GM18868 (cell line): ENCODE measurements at regions not wholly inside any gene's neighbourhood (a gene's known extent, or its start where the extent isn't known, plus 50 kb on each side); places are given as distances from the start of the nearest gene placed in this dataset.

Source experiments
- ATAC-seq: cut with Tn5 transposase; IDR thresholded peaks from one replicate; pipeline ENCODE4 v1.9.1; 2021; ENCODE audit warnings: mild to moderate bottlenecking, moderate library complexity; ENCODE audit not compliant: unreplicated experiment

DNA sequence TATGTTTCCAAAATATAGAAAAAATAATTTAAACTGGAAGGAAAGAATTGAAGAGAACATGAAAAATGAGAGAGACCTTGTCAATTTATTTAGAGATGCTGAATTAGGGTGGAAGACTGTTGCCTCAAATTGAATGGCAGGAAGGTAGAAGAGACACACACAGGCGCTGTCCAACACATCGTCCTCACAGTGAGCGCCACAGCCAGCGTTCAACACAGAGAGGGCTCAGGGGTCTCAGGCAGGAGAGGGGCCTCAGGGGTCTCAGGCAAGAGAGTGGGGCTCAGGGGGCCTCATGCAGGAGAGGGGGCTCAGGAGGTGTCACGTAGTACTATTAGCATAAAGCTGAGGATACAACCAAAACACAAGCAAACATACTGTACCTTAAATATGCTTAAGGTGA, 65.7 kb downstream of the TMEM18 start:
- no peak for ATAC-seq

DNA sequence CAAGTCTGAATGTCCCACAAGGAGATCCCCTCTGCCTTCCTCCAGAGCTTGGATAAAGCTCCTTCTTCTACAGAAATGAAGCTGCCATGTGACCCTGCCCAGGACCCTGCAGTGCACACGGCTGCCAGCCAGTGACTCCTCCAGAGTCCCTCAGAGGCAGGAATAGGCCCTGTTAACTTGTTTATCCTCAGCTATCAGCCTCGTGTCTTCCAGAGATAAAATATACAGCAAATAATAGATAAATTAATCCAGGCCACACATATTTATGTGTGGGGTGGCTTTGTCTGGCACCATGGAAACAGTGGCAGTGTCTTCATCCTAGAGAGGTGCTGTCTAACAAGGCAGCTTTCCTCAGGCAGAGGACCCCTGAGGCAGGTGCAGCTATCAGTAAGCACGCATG, 66.7 kb downstream of the TMEM18 start:
- ATAC-seq: no peak

DNA sequence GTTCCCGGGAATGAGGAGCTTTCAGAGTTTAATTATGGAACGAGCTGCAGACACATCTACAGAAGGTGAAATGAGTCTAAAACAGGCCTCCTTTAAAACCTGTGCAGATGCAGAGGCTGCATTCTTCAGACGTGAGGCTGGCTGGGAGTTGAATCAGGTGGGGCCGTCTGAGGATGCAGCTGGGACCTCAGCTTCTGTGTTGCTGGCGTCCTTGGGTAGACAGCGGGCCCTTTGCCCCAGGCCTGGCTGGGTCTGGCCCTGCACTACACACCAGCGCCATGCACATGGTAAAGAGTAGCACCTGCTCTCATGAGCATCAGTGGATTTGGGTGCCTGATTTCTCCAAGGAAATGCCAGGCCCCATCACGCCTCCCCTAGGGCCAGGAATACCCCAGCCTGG, 67.3 kb downstream of the TMEM18 start:
- no peak for ATAC-seq

- no peak for ATAC-seq
Observed at GRCh38 chr2:609449-609848, 67.8 kb downstream of the TMEM18 start.

DNA sequence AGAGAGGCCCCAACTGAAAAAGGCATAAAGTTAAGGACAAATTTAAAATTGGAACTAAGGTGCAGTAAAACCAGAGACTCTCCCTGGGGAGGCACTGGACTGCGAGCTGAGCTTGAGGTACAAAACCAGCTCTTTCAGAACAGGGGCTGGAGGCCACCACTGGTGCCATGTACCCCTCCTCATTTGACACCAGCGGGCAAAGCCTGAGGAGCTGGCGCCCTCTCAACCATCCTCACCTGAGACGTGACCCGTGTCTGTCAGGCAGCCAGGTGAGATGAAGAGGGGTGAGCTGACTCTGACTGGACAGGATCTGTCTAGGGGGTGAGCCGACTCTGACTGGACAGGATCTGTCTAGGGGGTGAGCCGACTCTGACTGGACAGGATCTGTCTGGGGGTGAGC, 68.5 kb downstream of the TMEM18 start:
- no peak for ATAC-seq

DNA sequence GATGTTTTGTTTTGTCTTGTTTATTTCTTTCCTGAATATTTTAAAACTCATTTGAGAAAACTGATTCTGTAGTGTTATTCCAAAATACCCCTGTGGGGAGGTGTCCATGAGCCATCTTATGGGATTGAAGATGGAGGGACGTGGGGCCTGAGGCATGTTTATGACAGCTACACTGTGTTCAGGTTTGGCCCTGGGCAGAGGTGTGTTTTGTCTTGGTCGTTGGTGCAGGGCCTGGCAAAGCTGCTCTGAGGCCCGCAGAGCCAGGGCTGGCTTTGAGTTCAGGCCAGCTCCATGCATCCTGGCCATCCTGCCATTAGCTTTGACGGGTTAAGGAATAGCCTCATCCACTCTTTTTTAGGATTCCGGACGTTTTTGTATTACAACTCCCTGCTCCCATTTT, 68.9 kb downstream of the TMEM18 start:
- no peak for ATAC-seq

GRCh38 chr2:607709-608108, 69.5 kb downstream of the TMEM18 start:
- no peak for ATAC-seq

- no peak for ATAC-seq
Observed at GRCh38 chr2:607172-607571, 70.0 kb downstream of the TMEM18 start.

GRCh38 chr2:605674-606608, 71.3 kb downstream of the TMEM18 start:
- no peak for ATAC-seq

DNA sequence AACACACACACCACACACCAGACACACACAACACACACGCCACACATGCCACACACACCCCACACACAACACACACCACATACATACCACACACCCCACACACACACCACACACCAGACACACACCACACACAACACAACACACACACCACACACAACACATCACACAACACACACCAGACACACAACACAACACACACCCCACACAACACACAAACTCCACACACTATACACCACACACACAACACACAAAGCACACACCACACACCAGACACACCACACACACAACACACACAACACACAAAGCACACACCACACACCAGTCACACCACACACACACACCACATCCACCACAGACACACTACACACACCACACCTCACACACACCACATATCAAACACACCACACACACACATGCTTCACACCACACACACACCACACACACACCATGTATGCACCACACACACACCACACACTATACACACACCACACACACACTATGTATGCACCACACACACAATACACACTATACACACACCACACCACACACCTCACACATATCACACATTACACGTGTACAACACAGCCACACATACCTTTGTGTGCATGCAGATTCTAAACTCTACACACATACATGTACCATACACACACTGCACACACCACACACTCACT, 72.2 kb downstream of the TMEM18 start:
- ATAC-seq: no peak

DNA sequence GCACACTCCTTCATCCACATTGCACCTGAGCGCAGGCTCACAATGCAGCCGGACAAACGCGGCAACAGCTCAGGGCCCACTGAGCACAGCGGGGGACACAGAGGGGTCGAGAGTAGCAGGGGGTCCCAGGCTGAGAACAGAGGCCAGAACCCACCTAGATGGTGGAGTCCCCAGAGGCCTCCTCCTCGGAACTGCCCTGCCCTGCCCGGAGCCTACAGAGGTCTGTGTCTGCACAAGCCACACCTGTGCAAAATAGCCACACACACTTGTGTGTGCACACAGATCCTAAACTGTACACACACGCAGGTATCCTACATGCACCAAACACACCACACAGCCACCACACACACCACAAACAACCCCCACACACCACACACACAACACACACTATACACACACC, 72.8 kb downstream of the TMEM18 start:
- ATAC-seq: no peak

DNA sequence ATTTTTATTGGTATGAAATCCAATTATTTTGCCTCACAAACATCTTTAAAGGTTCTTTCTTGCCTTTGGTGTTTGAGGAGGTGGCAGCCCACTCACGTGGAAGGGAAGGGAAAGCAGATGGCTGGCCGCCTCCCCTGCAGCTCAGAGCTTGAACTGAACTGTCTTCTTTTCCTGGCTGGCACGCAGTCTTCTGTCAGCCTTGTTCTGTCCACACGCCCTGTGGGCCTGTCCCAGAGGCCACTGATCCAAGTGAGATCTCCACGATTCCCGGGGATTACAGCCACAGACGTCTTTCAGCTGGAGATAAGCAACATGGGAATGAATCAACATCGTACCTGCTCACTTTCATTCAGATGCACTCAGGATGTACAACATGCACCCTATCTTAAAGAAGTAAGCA, 73.3 kb downstream of the TMEM18 start:
- no peak for ATAC-seq

DNA sequence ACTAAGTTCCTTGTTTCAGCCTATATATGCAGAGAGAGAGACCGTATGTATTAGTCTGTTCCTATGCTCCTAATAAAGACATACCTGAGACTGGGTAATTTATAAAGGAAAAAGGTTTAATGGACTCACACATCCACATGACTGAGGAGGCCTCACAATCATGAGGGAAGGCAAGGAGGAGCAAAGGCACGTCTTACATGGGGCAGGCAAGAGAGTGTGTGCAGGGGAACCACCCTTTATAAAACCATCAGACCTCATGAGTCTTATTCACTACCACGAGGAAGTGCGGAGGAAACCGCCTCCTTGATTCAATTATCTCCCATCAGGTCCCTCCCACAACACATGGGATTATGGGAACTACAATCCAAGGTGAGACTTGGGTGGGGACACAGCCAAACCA, 73.8 kb downstream of the TMEM18 start:
- no peak for ATAC-seq

- no peak for ATAC-seq
Observed at GRCh38 chr2:602571-603359, 74.4 kb downstream of the TMEM18 start.

DNA sequence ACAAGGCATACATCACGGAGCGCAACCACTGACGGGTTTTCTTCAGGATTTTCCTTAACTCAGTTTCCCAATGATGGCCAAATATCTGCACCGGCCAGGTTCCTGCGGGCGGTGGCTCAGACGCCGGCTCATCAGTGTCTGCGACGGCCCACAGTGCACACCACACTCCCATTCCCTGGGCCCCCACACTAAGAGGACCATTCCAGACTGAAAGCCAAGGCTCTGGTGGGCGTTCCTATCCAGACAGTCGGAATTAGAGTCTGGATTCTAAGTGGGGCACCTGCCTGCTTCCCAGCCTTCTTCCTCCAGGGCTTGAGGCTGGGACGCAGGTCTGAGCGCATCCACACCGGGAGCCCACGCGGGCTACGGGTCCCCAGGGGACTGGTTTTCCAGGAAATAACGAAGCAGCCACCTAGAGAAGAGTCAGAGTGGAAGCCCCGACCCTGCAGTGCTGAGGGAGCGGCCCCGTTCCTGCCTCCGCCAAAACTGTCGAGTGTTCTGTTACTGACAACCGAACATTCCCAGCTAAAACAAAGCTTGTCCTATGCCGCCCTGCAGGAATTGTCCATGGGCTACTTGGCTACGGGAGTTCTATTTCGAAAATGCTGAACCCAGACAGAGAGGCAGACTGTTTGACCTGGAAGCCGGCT, 75.3 kb downstream of the TMEM18 start:
- ATAC-seq: no peak

DNA sequence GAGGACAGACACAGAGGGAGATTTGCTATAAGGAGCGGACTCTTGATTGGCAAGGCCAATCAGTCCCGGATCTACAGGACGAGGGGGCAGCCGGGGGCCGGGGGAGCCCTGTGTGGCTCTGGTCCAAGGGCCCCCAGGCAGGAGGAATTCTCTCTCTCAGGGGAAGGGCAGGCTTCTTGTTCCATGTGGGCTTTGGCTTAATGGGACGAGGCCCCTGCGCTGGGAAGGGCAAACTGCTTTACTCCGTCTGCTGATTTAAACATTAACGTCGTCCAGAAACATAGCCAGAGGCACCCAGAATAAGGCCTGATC, 75.9 kb downstream of the TMEM18 start:
- no peak for ATAC-seq

DNA sequence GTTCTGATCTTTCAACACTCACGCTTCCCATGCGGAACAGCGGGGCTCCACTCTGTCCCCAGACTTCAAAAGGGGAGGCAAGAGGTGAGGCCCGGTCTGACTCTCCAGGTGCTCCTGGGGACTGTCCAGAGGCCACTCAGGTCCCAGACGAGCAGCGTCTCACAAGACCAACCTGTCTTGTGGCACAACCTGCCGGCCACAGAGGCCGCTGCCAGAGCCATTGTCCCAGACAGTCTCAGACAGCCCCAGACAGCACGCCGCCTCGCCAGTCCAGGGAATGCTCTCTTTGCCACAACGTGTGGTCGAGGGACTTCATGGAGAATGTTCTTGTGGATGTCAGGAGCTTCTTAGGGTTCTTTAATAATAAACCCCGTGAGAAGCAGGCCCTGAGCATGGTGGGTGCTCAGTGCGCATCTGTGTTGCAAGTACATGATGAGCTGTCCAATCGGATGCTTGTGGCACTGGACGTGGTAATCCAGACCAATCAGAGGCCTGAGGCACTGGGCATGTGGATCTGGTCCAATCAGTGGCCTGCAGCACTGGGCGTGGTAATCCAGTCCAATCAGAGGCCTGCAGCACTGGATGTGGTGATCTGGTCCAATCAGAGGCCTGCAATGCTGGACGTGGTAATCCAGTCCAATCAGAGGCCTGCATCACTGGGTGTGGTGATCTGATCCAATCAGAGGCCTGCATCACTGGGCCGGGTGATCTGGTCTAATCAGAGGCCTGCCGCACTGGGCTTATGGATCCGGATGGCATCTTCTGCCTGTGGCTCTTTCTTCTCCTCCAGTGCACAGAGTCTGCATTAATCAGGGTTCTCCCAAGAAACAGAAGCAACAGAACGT, 76.4 kb downstream of the TMEM18 start:
- ATAC-seq: no peak

GRCh38 chr2:599601-600000, 77.6 kb downstream of the TMEM18 start:
- ATAC-seq: no peak

DNA sequence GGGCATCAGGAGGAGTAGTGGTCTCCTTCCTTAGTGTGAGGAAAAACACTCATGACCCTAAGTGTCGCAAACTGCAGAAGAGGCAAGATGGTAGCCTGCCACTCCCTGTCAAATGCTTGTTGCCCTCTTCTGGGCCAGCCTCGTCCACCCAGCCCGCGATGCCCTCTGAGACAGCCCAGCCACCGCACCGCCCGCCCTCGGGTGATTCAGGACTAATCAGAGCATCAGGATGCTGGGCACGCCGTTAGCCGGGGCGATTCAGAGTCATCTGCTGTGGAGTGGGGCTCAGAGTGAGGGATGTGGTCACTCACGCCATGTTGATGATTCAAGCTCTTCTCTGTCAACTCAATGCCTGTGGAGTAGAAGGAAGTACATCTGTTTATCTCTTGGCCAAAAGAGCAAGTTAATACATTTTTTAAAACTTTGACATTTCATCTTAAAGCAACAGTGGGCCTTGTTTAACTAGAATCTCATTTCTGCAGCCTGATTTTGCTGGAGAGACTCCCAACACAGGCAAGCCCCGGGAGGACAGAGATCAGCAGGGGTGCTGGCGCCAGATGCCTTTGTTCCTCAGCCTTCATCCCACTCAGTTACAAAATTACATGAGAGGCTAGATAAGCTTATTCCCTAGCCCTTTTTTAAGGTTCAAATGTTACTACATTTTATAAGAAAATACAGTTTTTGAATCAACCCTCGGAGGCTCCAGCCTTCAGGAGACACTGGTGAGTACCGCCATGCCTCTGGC, 79.0 kb downstream of the TMEM18 start:
- no peak for ATAC-seq
